AG09319 (cell line): ENCODE measurements at regions not wholly inside any gene's neighbourhood (a gene's known extent, or its start where the extent isn't known, plus 50 kb on each side); places are given as distances from the start of the nearest gene placed in this dataset.
"Not testable (repeated sequence)": the region's sequence is repeated elsewhere in the genome, so short reads cannot be mapped to it uniquely, and the experiment has no call there.

Experiments used
- DNase-seq: peaks from one replicate; pipeline ENCODE4 v3.0.0-alpha.2; 2010; ENCODE audit warnings: low read depth; ENCODE audit errors: extremely low read depth

DNA sequence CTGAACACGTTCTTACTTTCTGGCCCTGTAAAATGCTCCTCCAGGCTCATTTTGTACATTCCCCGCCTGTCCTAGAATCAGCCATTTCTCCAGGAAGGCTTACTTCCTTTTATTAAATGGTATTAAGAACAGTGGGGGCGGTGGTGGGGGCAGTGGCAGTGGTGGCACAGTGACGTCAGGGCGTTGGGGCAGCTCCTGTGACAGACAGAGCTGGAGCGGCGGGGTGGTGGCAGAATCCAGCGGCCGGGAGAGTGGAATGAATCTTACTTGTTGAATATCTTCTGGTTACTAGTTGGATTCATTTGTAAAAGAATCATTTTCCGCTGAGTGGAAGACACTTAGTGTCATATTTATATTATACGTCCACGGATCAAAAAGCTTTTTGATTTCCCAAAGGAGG, 262.6 kb downstream of the BCL2L11 start:
- DNase-seq, result not testable (repeated sequence)

DNA sequence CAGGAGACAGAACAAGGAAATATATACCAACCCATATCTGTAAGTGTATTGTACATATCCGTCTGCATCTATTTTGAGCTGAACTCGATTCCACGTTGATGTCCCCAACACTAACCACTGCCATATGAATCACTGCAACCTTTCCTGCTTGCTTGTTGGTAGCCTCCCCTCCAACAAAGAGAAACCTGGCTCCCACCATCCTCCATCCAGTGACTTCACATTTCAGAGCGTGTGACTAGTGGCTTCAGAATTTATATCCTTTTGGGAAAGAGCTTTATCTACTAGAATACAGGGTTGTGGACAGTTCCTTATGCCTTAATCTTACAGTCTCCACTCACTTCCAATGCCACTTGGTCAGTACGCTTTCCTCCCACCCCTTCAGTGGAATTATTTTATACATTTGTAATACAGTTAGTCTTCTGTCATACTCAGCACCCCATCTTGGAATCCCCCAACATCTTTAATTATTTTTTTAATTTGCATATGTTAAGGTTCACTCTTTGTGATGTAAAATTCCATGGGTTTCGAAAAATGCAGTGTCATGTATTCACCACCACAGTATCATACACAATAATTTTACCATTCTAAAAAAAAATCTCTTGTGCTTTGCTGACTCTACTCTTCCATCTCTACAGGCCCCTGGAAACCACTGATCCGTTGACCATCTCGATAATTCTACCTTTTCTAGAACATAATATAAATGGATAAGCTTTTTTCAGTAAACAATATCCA, 264.7 kb downstream of the BCL2L11 start:
- not testable (repeated sequence) for DNase-seq

DNA sequence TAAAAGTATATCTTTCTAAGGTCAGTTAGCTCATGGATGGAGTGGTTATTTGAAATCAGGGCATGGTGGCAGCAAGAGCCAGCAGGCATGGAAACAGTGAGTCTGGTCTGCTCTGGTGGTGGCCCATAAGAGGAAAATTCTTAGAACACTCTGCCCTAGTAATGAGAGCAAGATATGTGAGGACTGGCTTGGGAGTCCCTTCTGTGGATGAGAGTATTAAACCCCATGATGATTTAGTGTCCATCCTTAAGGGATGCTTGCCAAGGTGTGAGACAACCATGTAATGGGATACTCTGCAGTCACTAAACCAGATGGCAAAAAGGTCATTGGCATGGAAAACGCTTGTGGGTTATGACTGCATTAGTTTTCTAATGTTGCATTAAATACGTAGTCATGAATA, 269.9 kb downstream of the BCL2L11 start:
- not testable (repeated sequence) for DNase-seq

GRCh38 chr2:111395350-111396128, 274.8 kb downstream of the BCL2L11 start:
- peak; percentile 16 for DNase-seq

GRCh38 chr2:111400598-111401253, 280.0 kb downstream of the BCL2L11 start:
- DNase-seq, result not testable (repeated sequence)

GRCh38 chr2:111401270-111402140, 280.8 kb downstream of the BCL2L11 start:
- DNase-seq, result not testable (repeated sequence)

- not testable (repeated sequence) for DNase-seq
These were observed 281.7 kb downstream of the BCL2L11 start for GRCh38 chr2:111402450-111402849.

GRCh38 chr2:111403287-111403686, 282.6 kb downstream of the BCL2L11 start:
- DNase-seq, result not testable (repeated sequence)

DNA sequence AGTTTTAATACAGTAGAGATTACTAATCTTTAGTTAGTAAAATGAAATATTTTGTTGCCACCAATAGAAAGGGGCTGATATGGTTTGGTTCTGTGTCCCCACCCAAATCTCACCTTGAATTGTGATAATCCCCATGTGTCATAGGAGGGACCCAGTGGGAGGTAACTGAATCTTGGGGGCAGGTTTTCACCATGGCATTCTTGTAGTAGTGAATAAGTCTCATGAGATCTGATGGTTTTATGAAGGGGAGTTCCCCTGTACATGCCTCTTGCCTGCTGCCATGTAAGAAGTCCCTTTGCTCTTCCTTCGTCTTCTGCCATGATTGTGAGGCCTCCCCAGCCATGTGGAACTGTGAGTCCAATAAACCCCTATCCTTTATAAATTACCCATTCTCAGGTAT, 285.9 kb downstream of the BCL2L11 start:
- DNase-seq, result not testable (repeated sequence)

DNA sequence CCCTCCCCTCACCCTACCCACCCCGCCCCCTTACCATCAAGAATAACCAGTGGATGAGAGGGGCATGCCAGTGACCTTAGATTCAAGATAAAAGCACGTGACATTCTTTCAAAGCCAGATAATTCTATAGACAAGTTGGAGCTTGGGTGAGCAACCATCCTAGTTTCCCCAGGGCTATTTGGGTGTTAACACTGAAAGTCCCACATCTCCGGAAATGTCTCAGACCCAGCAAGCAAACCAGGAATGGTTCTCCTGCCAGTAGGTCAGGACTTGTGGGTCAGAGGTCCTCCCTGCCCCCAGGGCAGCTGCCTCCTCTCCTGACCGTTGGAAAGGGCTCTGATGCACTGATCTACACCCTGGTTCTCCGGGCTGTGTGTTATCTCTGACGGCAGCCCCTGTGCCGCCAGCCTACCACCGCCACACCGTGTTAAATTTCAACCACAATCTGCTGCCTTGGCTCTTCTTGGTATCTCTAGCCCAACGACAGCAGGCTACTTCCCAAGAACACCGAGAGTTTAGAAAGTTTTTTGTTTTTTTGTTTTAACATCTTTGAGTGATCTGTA, 287.0 kb downstream of the BCL2L11 start:
- DNase-seq, result not testable (repeated sequence)

- DNase-seq, result not testable (repeated sequence)
These were observed 290.2 kb downstream of the BCL2L11 start for GRCh38 chr2:111410868-111411406.

GRCh38 chr2:111411867-111412681, 291.4 kb downstream of the BCL2L11 start:
- DNase-seq, result not testable (repeated sequence)

DNA sequence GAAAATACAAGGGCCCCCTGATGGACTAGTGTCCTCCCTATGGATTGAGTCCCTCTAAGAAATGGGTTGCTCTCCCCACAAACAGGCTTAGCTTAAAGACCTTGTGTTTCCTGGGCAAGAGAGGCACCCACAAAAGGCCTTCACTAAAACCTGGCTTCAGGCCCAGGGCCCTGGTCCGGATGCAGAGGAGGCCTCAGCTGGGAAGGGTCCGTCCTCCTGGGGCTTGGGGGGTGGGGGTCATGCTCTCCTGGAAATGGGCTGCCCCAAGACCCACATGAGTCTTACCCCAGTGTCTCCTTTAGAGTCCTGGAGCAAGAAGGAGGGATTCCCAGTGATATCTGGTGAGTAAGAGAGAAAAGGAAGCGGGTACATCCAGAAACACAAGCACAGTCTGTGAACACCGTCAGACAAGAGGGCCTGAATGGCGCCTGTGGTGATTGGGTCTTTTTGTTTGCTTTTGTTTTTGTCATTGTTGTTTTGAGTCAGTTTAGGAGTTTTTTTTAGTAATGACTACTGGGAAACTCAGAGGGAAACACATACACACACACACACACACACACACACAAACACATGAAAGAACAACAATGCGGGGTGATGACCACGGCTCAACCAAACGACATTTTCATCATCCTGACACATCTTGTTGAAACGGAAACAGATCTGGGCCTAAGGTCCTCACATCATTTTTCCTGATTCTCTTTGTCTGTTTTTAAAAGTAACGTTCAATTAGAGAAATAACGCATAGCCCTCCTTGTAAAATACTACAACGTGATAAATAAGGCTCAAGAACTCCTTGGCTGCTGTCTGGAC, 292.3 kb downstream of the BCL2L11 start:
- not testable (repeated sequence) for DNase-seq

- not testable (repeated sequence) for DNase-seq
These were observed 293.2 kb downstream of the BCL2L11 start for GRCh38 chr2:111413950-111414349.

DNA sequence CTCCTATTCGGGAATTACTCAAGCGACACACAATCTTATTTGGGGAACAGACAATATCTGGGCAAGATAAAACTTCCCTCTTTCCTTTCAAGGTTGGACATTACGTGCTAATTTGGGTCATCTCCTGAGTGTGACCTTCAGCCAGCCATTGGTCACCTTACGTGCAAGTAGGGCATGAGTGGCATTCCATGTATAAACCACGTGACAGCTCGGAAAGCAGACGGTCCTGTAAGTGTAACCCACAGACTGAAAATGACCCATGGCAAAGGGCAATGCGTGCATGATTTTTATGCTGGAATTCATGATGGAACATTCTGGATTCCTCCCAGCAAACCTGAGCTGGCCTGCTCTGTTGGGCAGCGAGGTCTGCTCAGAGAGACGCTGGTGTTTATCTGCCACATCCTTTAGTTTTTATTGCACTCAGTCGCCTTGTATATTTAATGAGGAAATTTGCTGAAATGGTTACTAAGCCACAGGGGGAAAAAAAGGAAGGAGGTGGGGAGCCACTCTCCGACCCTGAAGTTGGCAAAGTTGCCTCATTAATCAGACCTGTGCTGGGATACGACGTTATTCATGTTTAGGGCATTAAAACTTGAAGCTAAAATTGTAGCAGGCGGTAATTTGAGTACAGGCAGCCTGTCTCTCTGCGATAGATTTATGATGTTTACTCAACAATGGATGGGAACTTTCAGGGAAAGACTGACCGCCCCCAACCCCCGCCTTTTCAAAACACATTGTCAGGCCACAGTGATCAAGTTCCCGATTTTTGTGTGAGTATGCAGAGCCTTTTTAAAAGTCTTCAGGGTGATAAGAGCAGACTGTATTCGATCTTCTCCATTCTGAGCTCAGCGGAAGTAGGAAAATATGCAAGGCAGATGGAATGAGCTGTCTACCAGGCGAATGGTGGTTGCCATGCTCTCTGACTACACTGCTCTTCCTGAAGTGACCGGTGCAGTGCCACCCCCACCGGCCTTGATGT, 295.3 kb downstream of the BCL2L11 start:
- DNase-seq, result not testable (repeated sequence)

DNA sequence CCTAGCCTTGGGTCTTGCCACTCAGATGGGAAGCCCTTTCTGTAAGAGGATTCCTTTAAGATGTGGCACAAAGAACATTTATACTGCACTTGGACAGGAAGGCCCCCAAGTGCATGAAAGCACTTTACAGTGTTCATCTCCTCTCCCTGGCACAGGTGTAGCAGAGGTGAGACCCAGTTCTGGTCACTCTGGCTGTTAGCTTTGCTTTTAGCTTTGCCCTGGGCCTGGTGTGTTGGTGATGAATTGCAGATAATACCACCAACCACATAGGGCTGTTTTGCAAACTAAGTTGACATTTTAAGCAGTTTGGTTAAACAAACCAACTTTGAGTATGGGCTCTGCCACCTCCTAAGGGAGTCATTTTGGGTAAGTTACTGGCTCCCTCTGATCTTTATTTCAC, 296.3 kb downstream of the BCL2L11 start:
- DNase-seq, result not testable (repeated sequence)
